AG09309 (cell line): ENCODE measurements at regions not wholly inside any gene's neighbourhood (a gene's known extent, or its start where the extent isn't known, plus 50 kb on each side); places are given as distances from the start of the nearest gene placed in this dataset.

Experiments used
- DNase-seq: peaks from one replicate; pipeline ENCODE4 v3.0.0-alpha.2; 2010; ENCODE audit warnings: low read depth
- H3K4me3 ChIP-seq: 2 replicates; pipeline ENCODE4 v1.5.1; 2011; ENCODE audit warnings: mild to moderate bottlenecking, low read depth, low read length, moderate library complexity; ENCODE audit not compliant: control insufficient read depth
- TF ChIP-seq, protein P1 (sequence below): IDR thresholded peaks from 2 replicates; pipeline ENCODE4 v1.5.1; 2011; ENCODE audit warnings: mild to moderate bottlenecking, low read depth, low read length, inconsistent platforms; ENCODE audit not compliant: insufficient read depth, control insufficient read depth; ENCODE audit errors: missing control alignments

DNA sequence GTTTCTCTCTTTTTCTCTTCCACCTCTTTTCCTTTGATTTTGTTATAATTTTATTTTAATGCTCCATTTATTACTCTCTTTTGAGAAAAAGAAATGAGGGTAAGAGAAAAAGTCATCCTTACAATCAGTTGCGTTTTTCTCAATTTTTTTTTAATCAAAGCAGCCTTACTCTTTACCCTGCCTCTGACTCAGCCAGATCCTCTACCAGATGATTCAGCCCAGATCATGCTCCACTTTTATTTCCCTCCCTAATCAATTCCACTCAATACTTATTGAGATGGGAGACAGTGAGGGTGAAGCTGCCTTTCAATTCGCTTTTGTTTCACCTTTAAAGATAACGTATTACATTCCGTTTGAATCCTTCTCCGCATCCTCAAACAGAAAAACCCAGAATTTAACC lies 337.9 kb downstream of the SATB2 start:
- DNase-seq = no peak
- no peak overlapping the region for H3K4me3 ChIP-seq
- TF ChIP-seq, protein P1, sequence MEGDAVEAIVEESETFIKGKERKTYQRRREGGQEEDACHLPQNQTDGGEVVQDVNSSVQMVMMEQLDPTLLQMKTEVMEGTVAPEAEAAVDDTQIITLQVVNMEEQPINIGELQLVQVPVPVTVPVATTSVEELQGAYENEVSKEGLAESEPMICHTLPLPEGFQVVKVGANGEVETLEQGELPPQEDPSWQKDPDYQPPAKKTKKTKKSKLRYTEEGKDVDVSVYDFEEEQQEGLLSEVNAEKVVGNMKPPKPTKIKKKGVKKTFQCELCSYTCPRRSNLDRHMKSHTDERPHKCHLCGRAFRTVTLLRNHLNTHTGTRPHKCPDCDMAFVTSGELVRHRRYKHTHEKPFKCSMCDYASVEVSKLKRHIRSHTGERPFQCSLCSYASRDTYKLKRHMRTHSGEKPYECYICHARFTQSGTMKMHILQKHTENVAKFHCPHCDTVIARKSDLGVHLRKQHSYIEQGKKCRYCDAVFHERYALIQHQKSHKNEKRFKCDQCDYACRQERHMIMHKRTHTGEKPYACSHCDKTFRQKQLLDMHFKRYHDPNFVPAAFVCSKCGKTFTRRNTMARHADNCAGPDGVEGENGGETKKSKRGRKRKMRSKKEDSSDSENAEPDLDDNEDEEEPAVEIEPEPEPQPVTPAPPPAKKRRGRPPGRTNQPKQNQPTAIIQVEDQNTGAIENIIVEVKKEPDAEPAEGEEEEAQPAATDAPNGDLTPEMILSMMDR = no peak

DNA sequence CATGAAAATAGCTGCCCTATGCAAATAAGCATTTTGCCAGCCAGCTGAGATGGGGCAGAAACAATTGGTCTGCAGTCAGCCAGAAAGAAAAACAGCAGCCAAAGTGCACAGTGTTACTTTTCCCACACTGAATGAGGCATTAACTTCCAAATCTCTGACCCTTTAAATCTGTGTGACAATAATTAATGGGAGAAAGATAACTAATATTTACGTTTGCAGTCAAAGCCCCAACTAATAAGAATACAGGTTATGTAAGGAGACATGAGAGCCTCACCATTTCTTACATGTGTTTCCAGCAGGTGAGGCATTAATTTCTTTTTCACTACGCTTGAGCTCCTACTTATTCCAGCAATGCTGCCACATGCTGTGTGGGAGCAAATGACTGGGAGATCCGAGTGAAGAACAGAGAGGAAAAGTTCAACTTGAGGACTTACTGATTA lies 339.0 kb downstream of the SATB2 start:
- DNase-seq = no peak
- TF ChIP-seq, protein P1 = no peak
- no peak overlapping the region for H3K4me3 ChIP-seq

DNA sequence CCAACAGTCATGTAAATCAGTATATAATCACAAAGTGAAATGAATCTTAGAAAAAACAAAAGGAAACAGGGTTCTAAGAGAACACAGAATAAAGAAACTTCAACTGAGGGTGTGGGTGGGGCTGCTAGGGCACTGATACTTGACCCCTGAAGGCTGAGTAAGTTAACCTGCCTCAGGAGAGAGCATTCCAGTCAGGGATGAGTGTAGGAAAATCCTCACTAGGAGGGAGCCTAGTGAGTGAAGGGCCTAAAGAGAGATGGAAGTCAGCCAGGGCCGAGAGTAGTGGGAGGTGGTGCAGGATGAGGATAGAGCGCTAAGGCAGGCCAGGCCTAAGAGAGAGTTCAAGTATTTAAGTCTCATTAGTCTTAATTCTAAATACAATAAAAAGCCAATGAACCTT lies 342.6 kb downstream of the SATB2 start:
- no peak for DNase-seq
- H3K4me3 ChIP-seq = no peak overlapping the region
- TF ChIP-seq, protein P1 = no peak

DNA sequence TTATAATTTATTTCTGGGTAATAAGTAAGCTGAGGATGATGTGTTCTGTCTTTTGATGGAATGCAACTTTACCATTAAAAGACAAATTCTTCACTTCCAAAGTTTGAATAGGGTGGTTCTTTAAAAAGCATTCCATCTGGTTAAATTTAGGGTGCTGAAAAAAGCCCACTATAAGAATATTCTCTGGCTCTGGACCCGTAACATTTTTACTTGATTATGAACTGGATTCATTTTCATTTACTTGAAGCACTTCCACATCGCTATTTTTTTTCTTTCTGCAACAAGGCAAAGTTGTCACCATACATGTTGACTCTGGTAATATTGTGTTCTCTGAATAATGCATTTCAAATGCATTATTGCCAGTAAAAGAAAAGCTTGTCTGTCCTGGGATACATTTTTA lies 344.6 kb downstream of the SATB2 start:
- DNase-seq = no peak
- TF ChIP-seq, protein P1 = no peak
- H3K4me3 ChIP-seq = no peak overlapping the region

DNA sequence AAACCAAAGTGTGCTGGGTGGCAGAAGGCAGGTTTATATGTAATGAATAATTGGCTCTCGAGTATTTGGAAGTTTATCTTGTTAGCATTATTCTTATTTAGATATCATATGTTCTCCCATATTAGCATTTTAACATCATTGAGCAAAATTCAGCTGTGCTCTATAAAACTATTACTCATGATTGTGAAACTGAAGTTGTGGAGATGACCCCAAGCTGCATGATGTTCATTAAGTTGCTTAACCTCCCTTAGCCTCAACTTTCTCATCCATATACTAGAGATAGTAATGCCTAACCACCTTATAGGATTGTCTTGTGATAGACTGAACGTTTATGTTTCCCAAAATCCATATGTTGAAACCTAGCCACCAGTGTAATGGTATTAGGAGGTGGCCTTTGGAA lies 346.3 kb downstream of the SATB2 start:
- no peak for DNase-seq
- H3K4me3 ChIP-seq = no peak overlapping the region
- TF ChIP-seq, protein P1 = no peak

DNA sequence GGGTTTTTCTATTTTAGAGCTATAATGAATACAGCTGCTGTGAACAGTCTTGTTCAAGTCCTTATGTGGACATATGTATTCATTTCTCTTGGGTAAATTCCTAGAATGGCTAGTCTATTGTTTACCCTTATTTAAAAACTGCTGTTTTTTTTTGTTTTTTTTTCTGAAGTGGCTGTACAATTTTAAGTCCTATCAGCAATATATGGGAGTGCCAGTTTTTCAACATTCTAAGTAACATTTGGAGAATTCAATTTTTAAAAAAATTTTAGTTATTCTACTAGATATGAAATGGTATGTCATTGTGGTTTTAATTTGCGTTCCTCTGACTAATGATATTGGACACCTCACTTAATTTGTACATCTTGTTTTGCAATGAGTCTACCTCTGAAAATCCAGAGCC lies 349.7 kb downstream of the SATB2 start:
- no peak for DNase-seq
- H3K4me3 ChIP-seq = no peak overlapping the region
- TF ChIP-seq, protein P1 = no peak

DNA sequence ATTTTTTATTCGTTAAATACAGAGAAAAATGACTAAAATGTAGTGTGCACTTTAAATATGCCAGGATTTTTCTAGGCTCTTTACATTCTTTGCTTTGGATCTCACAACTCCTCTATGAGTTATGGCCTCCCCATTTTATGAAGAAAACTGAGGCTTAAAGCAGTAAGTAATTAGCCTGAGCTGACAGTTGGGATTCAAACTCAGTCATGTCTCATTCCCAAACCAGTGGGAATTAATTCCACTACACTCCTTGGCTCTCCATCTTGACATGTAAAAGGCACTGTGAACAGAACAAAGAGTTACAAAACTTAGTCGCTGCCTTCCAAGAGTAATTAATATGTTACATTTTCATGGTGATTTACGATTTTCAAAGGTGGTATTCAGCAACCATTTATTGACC lies 351.9 kb downstream of the SATB2 start:
- TF ChIP-seq, protein P1 = no peak
- no peak overlapping the region for H3K4me3 ChIP-seq
- no peak for DNase-seq
